ENCODE measurements at regions not wholly inside any gene's neighbourhood (a gene's known extent, or its start where the extent isn't known, plus 50 kb on each side); places are given as distances from the start of the nearest gene placed in this dataset.
"Not testable (repeated sequence)": the region's sequence is repeated elsewhere in the genome, so short reads cannot be mapped to it uniquely, and the experiment has no call there.

DNA sequence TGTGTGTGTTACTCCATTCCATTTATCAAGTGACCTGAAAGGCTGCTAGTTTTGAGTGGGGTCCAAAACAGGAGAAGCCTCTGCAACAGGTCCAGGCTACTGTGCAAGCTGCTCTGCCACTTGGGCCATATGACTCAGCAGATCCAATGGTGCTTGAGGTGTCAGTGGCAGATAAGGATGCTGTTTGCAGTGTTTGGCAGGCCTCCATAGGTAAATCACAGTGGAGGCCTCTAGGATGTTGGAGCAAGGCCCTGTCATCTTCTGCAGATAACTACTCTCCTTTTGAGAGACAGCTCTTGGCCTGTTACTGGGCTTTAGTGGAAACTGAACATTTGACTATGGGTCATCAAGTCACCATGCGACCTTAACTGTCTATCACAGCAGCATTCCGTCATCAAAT lies 52.3 kb upstream of the SMARCAD1 start:
- DNase-seq (ENCODE audit: low read depth) = not testable (repeated sequence)

GRCh38 chr4:94156826-94157225 lies 50.8 kb upstream of the SMARCAD1 start:
- DNase-seq (ENCODE audit: low read depth) = no peak

All from CMK (cell line).